ENCODE measurements at regions not wholly inside any gene's neighbourhood (a gene's known extent, or its start where the extent isn't known, plus 50 kb on each side); places are given as distances from the start of the nearest gene placed in this dataset.

- H3K4me1 Mint-ChIP-seq (ENCODE audit: unreplicated experiment) = peaks cover 20% of the 10 kb centered on the region
- H3K36me3 Mint-ChIP-seq (ENCODE audit: unreplicated experiment) = no peaks in the 10 kb centered on the region
- H3K27ac Mint-ChIP-seq (ENCODE audit: unreplicated experiment) = no peak overlapping the region
- H3K27me3 Mint-ChIP-seq (ENCODE audit: unreplicated experiment) = no peaks in the 10 kb centered on the region
- DNase-seq (ENCODE audit: extremely low spot score, unreplicated experiment) = no peak
- TF ChIP-seq CTCF (IDR thresholded peaks at IDR 0.05) = no peak
- no peak overlapping the region for H3K4me3 Mint-ChIP-seq (ENCODE audit: unreplicated experiment)
- H3K9me3 Mint-ChIP-seq (ENCODE audit: unreplicated experiment) = no peaks in the 10 kb centered on the region
Observed at GRCh38 chrX:68942840-68943239, 114.0 kb downstream of the EFNB1 start.

- H3K4me3 Mint-ChIP-seq (ENCODE audit: unreplicated experiment) = no peak overlapping the region
- no peak for TF ChIP-seq CTCF (IDR thresholded peaks at IDR 0.05)
- H3K27ac Mint-ChIP-seq (ENCODE audit: unreplicated experiment) = no peak overlapping the region
- no peak for DNase-seq (ENCODE audit: extremely low spot score, unreplicated experiment)
- no peaks in the 10 kb centered on the region for H3K36me3 Mint-ChIP-seq (ENCODE audit: unreplicated experiment)
- no peaks in the 10 kb centered on the region for H3K27me3 Mint-ChIP-seq (ENCODE audit: unreplicated experiment)
- peaks cover 19% of the 10 kb centered on the region for H3K4me1 Mint-ChIP-seq (ENCODE audit: unreplicated experiment)
- H3K9me3 Mint-ChIP-seq (ENCODE audit: unreplicated experiment) = no peaks in the 10 kb centered on the region
Observed at GRCh38 chrX:68942104-68942503, 113.3 kb downstream of the EFNB1 start.

GRCh38 chrX:68941385-68941952 is 112.6 kb downstream of the EFNB1 start:
- no peak for TF ChIP-seq CTCF (IDR thresholded peaks at IDR 0.05)
- Mint-ChIP-seq H3K4me1 (ENCODE audit: unreplicated experiment) (peaks cover 16% of the 10 kb centered on the region), H3K27me3 (ENCODE audit: unreplicated experiment) (no peaks in the 10 kb centered on the region), H3K27ac (ENCODE audit: unreplicated experiment) (no peak overlapping the region), H3K36me3 (ENCODE audit: unreplicated experiment) (no peaks in the 10 kb centered on the region), H3K9me3 (ENCODE audit: unreplicated experiment) (no peaks in the 10 kb centered on the region), H3K4me3 (ENCODE audit: unreplicated experiment) (no peak overlapping the region)
- DNase-seq (ENCODE audit: extremely low spot score, unreplicated experiment) = no peak

- no peaks in the 10 kb centered on the region for H3K9me3 Mint-ChIP-seq (ENCODE audit: unreplicated experiment)
- no peak overlapping the region for H3K4me3 Mint-ChIP-seq (ENCODE audit: unreplicated experiment)
- DNase-seq (ENCODE audit: extremely low spot score, unreplicated experiment) = peak; percentile 75
- H3K27ac Mint-ChIP-seq (ENCODE audit: unreplicated experiment) = no peak overlapping the region
- H3K27me3 Mint-ChIP-seq (ENCODE audit: unreplicated experiment) = no peaks in the 10 kb centered on the region
- H3K36me3 Mint-ChIP-seq (ENCODE audit: unreplicated experiment) = no peaks in the 10 kb centered on the region
- TF ChIP-seq CTCF (IDR thresholded peaks at IDR 0.05) = no peak
- peaks cover 18% of the 10 kb centered on the region for H3K4me1 Mint-ChIP-seq (ENCODE audit: unreplicated experiment)
Observed at GRCh38 chrX:68940601-68941000, 111.8 kb downstream of the EFNB1 start.

GRCh38 chrX:68939868-68940267 is 111.0 kb downstream of the EFNB1 start:
- no peak overlapping the region for H3K4me3 Mint-ChIP-seq (ENCODE audit: unreplicated experiment)
- no peaks in the 10 kb centered on the region for H3K9me3 Mint-ChIP-seq (ENCODE audit: unreplicated experiment)
- H3K36me3 Mint-ChIP-seq (ENCODE audit: unreplicated experiment) = no peaks in the 10 kb centered on the region
- peaks cover 13% of the 10 kb centered on the region for H3K4me1 Mint-ChIP-seq (ENCODE audit: unreplicated experiment)
- H3K27me3 Mint-ChIP-seq (ENCODE audit: unreplicated experiment) = no peaks in the 10 kb centered on the region
- DNase-seq (ENCODE audit: extremely low spot score, unreplicated experiment) = no peak
- TF ChIP-seq CTCF (IDR thresholded peaks at IDR 0.05) = no peak
- no peak overlapping the region for H3K27ac Mint-ChIP-seq (ENCODE audit: unreplicated experiment)
